B cell (primary cell): ENCODE measurements at regions not wholly inside any gene's neighbourhood (a gene's known extent, or its start where the extent isn't known, plus 50 kb on each side); places are given as distances from the start of the nearest gene placed in this dataset.

Experiments used
- ATAC-seq: fragments of 200-7000 bp; cut with Tn5 transposase; one replicate; pipeline ENCODE4 v1.10.0; 2021; ENCODE audit warnings: low read depth, mild to moderate bottlenecking, moderate number of reproducible peaks, moderate library complexity
- CTCF ChIA-PET: fragments of 350-600 bp; sonication (Branson Sonifier 250); formaldehyde crosslinking; loops from one replicate; lab custom pipeline; 2021; ENCODE audit warnings: antibody characterized with exemption, inconsistent platforms; lab: Charles Lee
- POLR2A ChIA-PET: fragments of 350-600 bp; sonication (Branson Sonifier 250); formaldehyde crosslinking; loops from one replicate; lab custom pipeline; 2021; ENCODE audit warnings: antibody characterized with exemption; lab: Charles Lee
- DNase-seq: peaks from one replicate; pipeline ENCODE4 v3.0.0; 2013
- H2AFZ ChIP-seq: 2 replicates; pipeline ENCODE4 v1.6.1; 2012; ENCODE audit warnings: mild to moderate bottlenecking, low read depth, low read length; ENCODE audit not compliant: insufficient read depth, poor library complexity, severe bottlenecking
- H3K27ac ChIP-seq, 2 donors: 1 replicate in 1 of 2; 2 replicates in 1 of 2; pipeline ENCODE4 v1.5.1; 2012 to 2013; ENCODE audit warnings: low read length in 2 of 2, mild to moderate bottlenecking in 2 of 2, moderate library complexity in 1 of 2
- H3K27me3 ChIP-seq, 4 experiments: fragments of 200-600 bp in 1 of 4; sonication (generic) in 1 of 4; replicated peaks in 1 of 4; 1 replicate in 2 of 4; 2 replicates in 2 of 4; pipeline versions ENCODE4 v1.6.1 to v1.7.0; 2013 to 2016; ENCODE audit warnings: low read length in 3 of 4, mild to moderate bottlenecking in 2 of 4, mixed read lengths in 1 of 4, moderate library complexity in 1 of 4; ENCODE audit not compliant: insufficient read depth in 4 of 4, control insufficient read depth in 3 of 4; ENCODE audit errors: control extremely low read depth in 1 of 4
- H3K36me3 ChIP-seq, 2 experiments: replicated peaks in 1 of 2; 1 replicate in 1 of 2; 2 replicates in 1 of 2; pipeline versions ENCODE4 v1.6.1 to v1.7.1; 2013; ENCODE audit warnings: low read length in 1 of 2; ENCODE audit not compliant: insufficient read depth in 2 of 2, control insufficient read depth in 1 of 2; ENCODE audit errors: control extremely low read depth in 1 of 2, extremely low read depth in 1 of 2
- H3K4me1 ChIP-seq, 2 donors: fragments of 200-600 bp in 1 of 2; sonication (generic) in 1 of 2; 1 replicate in 1 of 2; 2 replicates in 1 of 2; pipeline versions ENCODE4 v1.5.1 to v1.6.1; 2013 to 2017; ENCODE audit warnings: low read length in 2 of 2; ENCODE audit not compliant: control insufficient read depth in 2 of 2, insufficient read depth in 2 of 2
- H3K4me2 ChIP-seq: replicated peaks from 2 replicates; pipeline ENCODE3; 2012; ENCODE audit warnings: mild to moderate bottlenecking, low read depth, low read length; ENCODE audit not compliant: poor library complexity, severe bottlenecking
- H3K4me3 ChIP-seq, 5 experiments: fragments of 200-600 bp in 1 of 5; sonication (generic) in 1 of 5; 1 replicate in 3 of 5; 2 replicates in 2 of 5; pipeline versions ENCODE4 v1.5.1 to v1.7.0; 2011 to 2016; ENCODE audit warnings: low read length in 4 of 5, mild to moderate bottlenecking in 4 of 5, low read depth in 2 of 5, control low read depth in 1 of 5, moderate library complexity in 1 of 5; ENCODE audit not compliant: insufficient read depth in 1 of 5; ENCODE audit errors: control extremely low read depth in 1 of 5, extremely low read depth in 1 of 5
- H3K79me2 ChIP-seq: fragments of 200-600 bp; sonication (generic); one replicate; pipeline ENCODE4 v1.6.0; 2016; ENCODE audit warnings: low read length; ENCODE audit not compliant: control insufficient read depth, insufficient read depth
- H3K9ac ChIP-seq: fragments of 200-600 bp; sonication (generic); 2 replicates; pipeline ENCODE4 v1.6.1; 2017; ENCODE audit warnings: mild to moderate bottlenecking, low read length, moderate library complexity
- H3K9me3 ChIP-seq, 3 donors: one replicate each; pipeline versions ENCODE4 v1.6.1 to v1.7.1; 2013; ENCODE audit warnings: low read length in 2 of 3; ENCODE audit not compliant: control insufficient read depth in 2 of 3, insufficient read depth in 1 of 3; ENCODE audit errors: control extremely low read depth in 1 of 3
- H4K20me1 ChIP-seq: 2 replicates; pipeline ENCODE4 v1.6.0; 2012; ENCODE audit warnings: mild to moderate bottlenecking, low read length; ENCODE audit not compliant: insufficient read depth, control insufficient read depth, poor library complexity, severe bottlenecking
- H3K27ac Mint-ChIP-seq: one replicate; pipeline ENCODE4 v1.8.0; 2021; ENCODE audit warnings: mixed read lengths
- H3K27me3 Mint-ChIP-seq: one replicate; pipeline ENCODE4 v1.8.0; 2021; ENCODE audit warnings: mixed read lengths
- H3K4me1 Mint-ChIP-seq: one replicate; pipeline ENCODE4 v1.8.0; 2021; ENCODE audit warnings: mixed read lengths
- H3K4me3 Mint-ChIP-seq: one replicate; pipeline ENCODE4 v1.8.0; 2021; ENCODE audit warnings: mixed read lengths
- H3K9me3 Mint-ChIP-seq: one replicate; pipeline ENCODE4 v1.8.0; 2022; ENCODE audit warnings: mixed read lengths; ENCODE audit not compliant: insufficient read depth
- CTCF ChIP-seq: fragments of 200-600 bp; IDR thresholded peaks from one replicate; pipeline ENCODE4 v1.8.0; 2022; ENCODE audit warnings: antibody characterized with exemption, mild to moderate bottlenecking
- EZH2 ChIP-seq: IDR thresholded peaks from 2 replicates; pipeline ENCODE4 v1.6.1; 2012; ENCODE audit warnings: borderline replicate concordance, low read depth, mild to moderate bottlenecking, moderate library complexity, low read length; ENCODE audit not compliant: insufficient read depth, poor library complexity, severe bottlenecking
- WGBS: methylation state at CpG from one replicate; pipeline ENCODE4 v1.1.5; 2013; ENCODE audit warnings: missing lambda C conversion rate; ENCODE audit not compliant: insufficient coverage; 5-methylcytosine and 5-hydroxymethylcytosine counted together
- intact Hi-C: fragments of 100-400 bp; cut with micrococcal nuclease; formaldehyde crosslinking; loops from one replicate; pipeline ENCODE4 v1.10.0; 2022

- Mint-ChIP-seq H3K27ac (no peak overlapping the region), H3K4me1 (peaks cover 17% of the 10 kb centered on the region), H3K9me3 (peaks cover 3% of the 10 kb centered on the region), H3K4me3 (no peak overlapping the region), H3K27me3 (no peaks in the 10 kb centered on the region)
- no peak overlapping the region for H3K27ac ChIP-seq
- H3K79me2 ChIP-seq, result no peaks in the 10 kb centered on the region
- H2AFZ ChIP-seq, result no peak overlapping the region
- no peaks in the 10 kb centered on the region for H3K27me3 ChIP-seq
- H3K4me3 ChIP-seq, result no peak overlapping the region
- no peak for DNase-seq
- peaks cover 13 to 15% of the 10 kb centered on the region in 2 donors for H3K4me1 ChIP-seq
- CTCF ChIA-PET, result interaction anchor here (0.7 kb wide), 1 partner anchor 22 kb away, joined by 3 read pairs; no protein-coding TSS in a partner anchor
- H3K4me2 ChIP-seq, result no peak overlapping the region
- no peaks in the 10 kb centered on the region for H3K36me3 ChIP-seq
- no peak overlapping the region for H3K9ac ChIP-seq
- ATAC-seq, result no peak
- peaks cover 0 to 4% (median 0%) of the 10 kb centered on the region in 3 donors for H3K9me3 ChIP-seq
- WGBS, result 100% methylated on average over 1 of the region's 4 CpGs
- POLR2A ChIA-PET, result no interaction called here
- H4K20me1 ChIP-seq, result no peaks in the 10 kb centered on the region
- intact Hi-C loops, result no loop called here
- no peak for TF ChIP-seq EZH2
- TF ChIP-seq CTCF, result no peak
These were observed 264.8 kb upstream of the PTGER4 start for GRCh38 chr5:40414922-40415321.

- DNase-seq (no peak), ATAC-seq (no peak)
- H3K79me2 ChIP-seq, result no peaks in the 10 kb centered on the region
- no peak overlapping the region for H3K4me2 ChIP-seq
- ChIA-PET CTCF (no interaction called here), POLR2A (no interaction called here)
- no peak overlapping the region for H3K27ac ChIP-seq
- no peak overlapping the region for H3K9ac ChIP-seq
- no peaks in the 10 kb centered on the region for H3K27me3 ChIP-seq
- Mint-ChIP-seq H3K9me3 (peaks cover 3% of the 10 kb centered on the region), H3K27ac (no peak overlapping the region), H3K4me3 (no peak overlapping the region), H3K27me3 (no peaks in the 10 kb centered on the region), H3K4me1 (peaks cover 22% of the 10 kb centered on the region)
- peaks cover 0 to 4% (median 0%) of the 10 kb centered on the region in 3 donors for H3K9me3 ChIP-seq
- H3K4me1 ChIP-seq, result peaks cover 17 to 20% of the 10 kb centered on the region in 2 donors
- no peak overlapping the region for H3K4me3 ChIP-seq
- no peak overlapping the region for H2AFZ ChIP-seq
- no peak for TF ChIP-seq CTCF
- TF ChIP-seq EZH2, result no peak
- WGBS, result no CpG with 5 or more reads among the region's 4 CpGs
- no peaks in the 10 kb centered on the region for H3K36me3 ChIP-seq
- no peaks in the 10 kb centered on the region for H4K20me1 ChIP-seq
- intact Hi-C loops, result no loop called here
These were observed 266.0 kb upstream of the PTGER4 start for GRCh38 chr5:40413743-40414142.
